ENCODE measurements at regions not wholly inside any gene's neighbourhood (a gene's known extent, or its start where the extent isn't known, plus 50 kb on each side); places are given as distances from the start of the nearest gene placed in this dataset.
"Not testable (repeated sequence)": the region's sequence is repeated elsewhere in the genome, so short reads cannot be mapped to it uniquely, and the experiment has no call there.

DNA sequence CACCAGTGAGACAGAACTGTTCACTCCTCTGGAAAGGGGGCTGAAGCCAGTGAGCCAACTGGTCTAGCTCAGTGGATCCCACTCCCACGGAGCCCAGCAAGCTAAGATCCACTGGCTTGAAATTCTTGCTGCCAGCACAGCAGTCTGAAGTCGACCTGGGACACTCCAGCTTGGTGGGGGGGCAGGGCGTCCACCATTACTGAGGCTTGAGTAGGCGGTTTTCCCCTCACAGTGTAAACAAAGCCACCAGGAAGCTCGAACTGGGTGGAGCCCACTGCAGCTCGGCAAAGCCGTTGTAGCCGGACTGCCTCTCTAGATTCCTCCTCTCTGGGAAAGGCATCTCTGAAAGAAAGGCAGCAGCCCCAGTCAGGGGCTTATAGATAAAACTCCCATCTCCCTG lies 52.3 kb upstream of the BBX start:
- H3K9ac ChIP-seq (ENCODE audit: low read length); H3K4me1 ChIP-seq (ENCODE audit: control insufficient read depth, insufficient read depth, low read length); DNase-seq (ENCODE audit: low read depth); H3K27me3 ChIP-seq (replicated peaks; ENCODE audit: control insufficient read depth, insufficient read depth, low read length); H3K36me3 ChIP-seq (ENCODE audit: control insufficient read depth, insufficient read depth, low read length, severe bottlenecking); H3K9me3 ChIP-seq (ENCODE audit: control insufficient read depth, low read length); H3K4me3 ChIP-seq (ENCODE audit: low read length): not testable (repeated sequence)
